ENCODE measurements at regions not wholly inside any gene's neighbourhood (a gene's known extent, or its start where the extent isn't known, plus 50 kb on each side); places are given as distances from the start of the nearest gene placed in this dataset.

- ATAC-seq: no peak
- intact Hi-C loops (cut with DNase I): no loop called here
- Histone ChIP-seq H3K27me3 (ENCODE audit: low read depth) (no peaks in the 10 kb centered on the region), H3K36me3 (no peaks in the 10 kb centered on the region), H3K27ac (no peak overlapping the region), H3K4me3 (no peak overlapping the region), H3K9me3 (no peaks in the 10 kb centered on the region), H3K4me1 (no peaks in the 10 kb centered on the region)
- no peak for DNase-seq
- no peak for TF ChIP-seq CTCF (IDR thresholded peaks at IDR 0.05)
Observed at GRCh38 chr4:13142191-13142590, 341.9 kb downstream of the RAB28 start.

GRCh38 chr4:13137390-13137789, 346.8 kb downstream of the RAB28 start:
- Histone ChIP-seq H3K36me3 (no peaks in the 10 kb centered on the region), H3K4me1 (no peaks in the 10 kb centered on the region), H3K9me3 (no peaks in the 10 kb centered on the region), H3K4me3 (no peak overlapping the region), H3K27ac (no peak overlapping the region), H3K27me3 (ENCODE audit: low read depth) (no peaks in the 10 kb centered on the region)
- TF ChIP-seq CTCF (IDR thresholded peaks at IDR 0.05): no peak
- no peak for ATAC-seq
- no peak for DNase-seq
- intact Hi-C loops (cut with DNase I): no loop called here

- H3K36me3 ChIP-seq: no peaks in the 10 kb centered on the region
- H3K27me3 ChIP-seq (ENCODE audit: low read depth): no peaks in the 10 kb centered on the region
- no peak for ATAC-seq
- intact Hi-C loops (cut with DNase I): no loop called here
- H3K4me3 ChIP-seq: no peak overlapping the region
- no peak for DNase-seq
- no peaks in the 10 kb centered on the region for H3K9me3 ChIP-seq
- no peak for TF ChIP-seq CTCF (IDR thresholded peaks at IDR 0.05)
- no peaks in the 10 kb centered on the region for H3K4me1 ChIP-seq
- H3K27ac ChIP-seq: no peak overlapping the region
Observed at GRCh38 chr4:13133700-13134099, 350.4 kb downstream of the RAB28 start.

GRCh38 chr4:13130848-13131247, 353.3 kb downstream of the RAB28 start:
- H3K9me3 ChIP-seq: no peaks in the 10 kb centered on the region
- no peak overlapping the region for H3K4me3 ChIP-seq
- DNase-seq: no peak
- ATAC-seq: no peak
- no peaks in the 10 kb centered on the region for H3K27me3 ChIP-seq (ENCODE audit: low read depth)
- no peak for TF ChIP-seq CTCF (IDR thresholded peaks at IDR 0.05)
- no peak overlapping the region for H3K27ac ChIP-seq
- intact Hi-C loops (cut with DNase I): no loop called here
- no peaks in the 10 kb centered on the region for H3K4me1 ChIP-seq
- no peaks in the 10 kb centered on the region for H3K36me3 ChIP-seq

- ATAC-seq (no peak), DNase-seq (no peak)
- Histone ChIP-seq H3K4me3 (no peak overlapping the region), H3K27me3 (ENCODE audit: low read depth) (no peaks in the 10 kb centered on the region), H3K4me1 (no peaks in the 10 kb centered on the region), H3K36me3 (no peaks in the 10 kb centered on the region), H3K9me3 (no peaks in the 10 kb centered on the region), H3K27ac (no peak overlapping the region)
- TF ChIP-seq CTCF (IDR thresholded peaks at IDR 0.05): no peak
- intact Hi-C loops (cut with DNase I): no loop called here
Observed at GRCh38 chr4:13129095-13129494, 355.0 kb downstream of the RAB28 start.

Data from lower lobe of right lung (tissue), 2 donors.